EH (cell line): ENCODE measurements at regions not wholly inside any gene's neighbourhood (a gene's known extent, or its start where the extent isn't known, plus 50 kb on each side); places are given as distances from the start of the nearest gene placed in this dataset.
A peak's percentile ranks its signal among the peaks of the same experiment; 100 is the strongest.

Experiments
- DNase-seq: peaks from one replicate; pipeline ENCODE4 v3.0.0-alpha.2; 2015; ENCODE audit warnings: low read depth

DNA sequence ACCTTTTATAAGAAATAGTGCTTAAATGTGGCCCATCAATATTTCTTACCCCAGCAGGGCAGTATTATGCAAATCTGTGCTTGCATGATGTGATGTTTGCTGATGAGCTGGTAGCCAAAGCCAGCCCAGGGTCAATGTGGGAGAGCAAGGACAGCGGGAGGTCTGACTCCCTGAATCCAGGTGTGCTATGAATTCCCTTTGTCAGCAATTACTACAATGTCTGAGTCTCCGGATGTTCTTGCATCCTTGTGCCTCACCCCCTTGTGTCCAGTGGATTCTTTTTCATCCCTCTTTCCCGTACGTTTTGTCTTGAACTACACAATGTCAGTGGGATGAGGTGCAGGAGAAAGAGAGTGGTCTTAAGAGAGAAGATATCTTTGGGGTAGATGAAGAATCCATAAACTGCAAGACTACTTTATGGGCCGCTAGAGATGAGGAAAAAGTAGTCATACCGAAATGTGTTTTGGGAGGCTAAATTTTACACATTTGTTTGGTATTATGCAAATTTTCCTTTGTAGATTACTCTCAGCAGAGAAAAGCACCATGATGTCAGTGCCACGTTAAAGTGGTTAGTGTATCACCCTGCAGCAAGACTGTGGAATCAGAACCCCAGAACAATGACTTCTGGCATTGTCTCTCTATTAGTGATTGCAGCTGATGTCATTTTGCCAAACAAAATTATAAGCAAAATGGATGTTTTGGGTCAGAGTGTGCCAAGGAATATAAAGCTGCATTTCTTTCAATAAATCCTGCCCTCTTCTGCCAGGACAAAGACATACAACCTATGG lies 53.5 kb upstream of the TSHZ3 start:
- DNase-seq, result no peak

DNA sequence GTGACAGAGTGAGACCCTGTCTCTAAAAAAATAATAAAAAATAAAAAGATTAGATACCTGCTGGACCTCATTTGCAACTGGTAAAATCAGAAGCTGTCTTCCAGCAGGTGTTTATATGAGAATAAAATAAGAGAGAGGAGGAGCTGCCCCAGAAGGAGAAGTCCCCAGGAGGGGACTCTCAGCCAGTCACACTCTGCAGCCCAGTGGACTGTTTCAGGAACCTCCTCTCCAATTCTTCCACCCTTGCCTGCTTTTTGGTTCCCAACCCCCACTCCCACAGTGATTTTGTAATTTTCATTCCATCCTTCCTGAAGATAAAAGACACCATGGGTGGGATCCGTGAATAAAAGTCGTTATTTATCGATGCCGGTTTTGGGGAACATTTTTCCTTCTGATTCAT lies 56.9 kb upstream of the TSHZ3 start:
- no peak for DNase-seq

DNA sequence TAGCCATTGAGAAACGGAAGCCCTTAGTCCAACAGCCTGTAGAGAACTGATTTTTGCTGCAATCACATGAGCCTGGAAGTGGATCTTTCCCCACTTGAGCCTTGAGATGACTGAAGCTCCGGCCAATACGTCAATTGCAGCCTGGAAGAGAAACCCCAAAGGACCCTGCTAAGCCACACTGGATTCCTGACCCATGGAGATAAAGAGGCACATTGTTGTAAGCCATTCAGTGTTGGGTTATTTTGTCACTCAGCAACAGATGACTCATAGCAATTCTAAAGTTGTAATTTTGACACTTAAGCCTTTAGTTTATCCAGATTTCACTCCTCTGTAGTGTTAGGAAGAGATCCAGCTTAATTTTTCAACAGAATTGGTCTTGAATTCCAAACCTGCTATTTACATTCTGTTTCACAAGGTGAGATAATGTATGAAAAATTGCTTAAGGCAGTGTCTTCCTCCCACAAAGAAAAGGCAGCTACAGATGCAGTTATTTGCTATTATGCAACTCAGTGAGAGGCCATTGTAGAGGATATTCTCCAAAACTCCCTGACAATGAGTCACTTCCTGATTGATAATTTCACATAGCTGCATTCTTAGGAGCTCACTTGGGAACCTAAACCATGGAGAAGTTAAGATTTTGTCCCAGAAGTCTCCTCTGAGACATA lies 59.4 kb upstream of the TSHZ3 start:
- DNase-seq, result peak; percentile 77

DNA sequence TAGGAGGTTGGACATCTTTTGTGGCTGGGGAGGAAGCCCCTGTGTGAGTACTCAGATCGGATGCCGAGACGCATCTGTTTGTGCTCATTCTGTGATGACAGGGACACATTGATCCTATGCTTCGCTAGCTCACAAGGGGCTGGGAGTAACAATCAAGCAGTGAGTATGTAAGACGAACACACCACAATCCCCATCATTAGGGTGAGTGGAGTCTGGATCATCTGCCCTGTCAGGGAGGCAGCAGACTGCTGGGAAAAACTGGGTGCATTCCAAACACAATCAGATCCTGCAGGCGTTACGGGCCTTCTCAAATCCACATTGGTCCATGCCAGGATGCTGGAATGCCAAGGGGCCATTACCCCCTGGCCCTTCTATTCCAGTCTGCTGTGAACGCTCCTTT lies 64.1 kb upstream of the TSHZ3 start:
- DNase-seq, result no peak

DNA sequence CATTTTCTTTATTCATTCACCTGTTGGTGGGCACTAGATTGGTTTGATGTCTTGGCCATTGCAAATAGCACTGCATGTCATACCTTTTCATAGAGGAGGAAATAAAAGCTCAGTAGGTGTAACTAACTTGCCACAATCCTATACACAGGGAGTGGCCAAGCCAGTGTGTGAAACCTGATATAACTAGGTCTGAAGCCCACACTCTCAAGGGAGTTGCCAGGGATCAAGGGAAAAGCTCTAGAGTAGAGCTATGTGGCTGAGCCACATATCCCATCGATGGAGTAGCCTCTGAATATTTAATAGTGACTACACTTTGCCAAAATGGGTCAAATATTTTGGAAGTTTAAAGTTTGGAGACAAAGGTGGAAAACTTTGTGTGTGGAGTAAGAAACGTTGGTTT lies 66.1 kb upstream of the TSHZ3 start:
- DNase-seq, result no peak

DNA sequence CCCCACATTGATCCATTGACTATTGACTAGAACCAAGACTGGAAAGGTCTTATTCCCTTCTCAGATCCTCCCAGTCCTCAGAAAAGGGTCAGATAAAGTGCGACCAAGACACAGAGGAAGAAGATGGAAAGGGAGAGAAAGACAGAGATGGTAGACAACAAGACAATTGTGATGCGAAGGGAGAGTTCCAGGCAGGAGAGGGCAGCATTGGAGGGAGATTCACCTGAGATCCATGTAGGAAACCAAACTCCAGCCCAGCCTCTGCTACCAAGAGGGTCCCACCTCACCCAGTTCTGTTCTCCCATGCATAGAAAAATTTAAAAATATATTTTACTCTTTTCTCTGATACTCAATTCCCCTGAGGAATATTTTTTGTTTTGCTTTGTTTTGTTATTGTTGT lies 67.3 kb upstream of the TSHZ3 start:
- DNase-seq, result no peak

DNA sequence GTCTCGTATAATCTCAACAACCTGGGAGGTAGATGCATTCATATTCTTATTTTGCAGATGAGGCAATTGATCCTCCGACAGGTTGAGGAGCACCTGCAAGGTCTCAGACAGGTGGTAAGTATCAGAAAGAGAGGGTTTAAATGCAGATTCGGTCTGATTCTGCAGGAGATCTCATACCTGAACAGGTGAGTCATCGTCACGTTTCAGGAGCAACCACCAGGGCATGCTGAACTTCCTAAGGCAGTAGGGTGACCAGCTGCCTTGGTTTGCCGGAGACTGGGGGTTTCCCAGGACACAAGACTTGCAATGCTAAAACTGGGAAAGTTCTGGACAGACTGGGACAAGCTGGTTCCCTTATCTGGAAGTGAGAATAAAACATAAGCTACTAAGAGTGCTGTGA lies 68.8 kb upstream of the TSHZ3 start:
- DNase-seq, result no peak

DNA sequence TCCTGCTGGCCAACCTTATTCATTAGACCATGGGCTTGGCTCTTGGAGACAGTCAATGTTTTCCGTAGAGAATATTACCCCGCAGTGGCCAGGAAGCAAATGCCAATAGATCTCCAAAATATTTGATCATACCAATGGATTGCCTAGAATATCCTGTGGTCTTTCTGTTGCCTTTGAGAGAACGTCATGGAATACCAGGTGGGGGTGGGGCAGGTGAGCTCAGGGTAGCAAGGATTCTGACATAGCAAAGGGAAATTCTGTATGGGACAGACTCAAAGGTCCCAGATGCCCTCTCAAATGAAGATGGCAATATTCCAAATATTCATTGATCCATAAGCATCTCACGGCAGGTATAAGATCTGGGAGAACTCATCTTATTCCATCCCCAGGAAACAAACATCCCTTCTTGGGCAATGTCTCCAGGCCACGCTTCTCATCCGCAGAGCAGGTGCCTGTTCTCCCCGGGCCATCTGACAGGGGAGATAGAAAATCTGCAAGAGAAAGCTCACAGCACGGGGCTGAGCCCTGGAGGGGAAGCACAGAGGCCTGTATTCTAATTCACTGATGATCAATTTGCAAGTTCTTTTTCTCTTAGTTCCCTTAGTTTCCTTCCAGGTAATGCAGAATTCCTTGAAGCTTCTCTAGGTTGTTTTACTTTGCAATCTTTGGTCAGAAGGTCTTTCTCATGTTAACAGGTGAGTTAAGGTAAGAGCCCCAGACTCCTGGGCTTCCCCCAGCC lies 69.6 kb upstream of the TSHZ3 start:
- no peak for DNase-seq

DNA sequence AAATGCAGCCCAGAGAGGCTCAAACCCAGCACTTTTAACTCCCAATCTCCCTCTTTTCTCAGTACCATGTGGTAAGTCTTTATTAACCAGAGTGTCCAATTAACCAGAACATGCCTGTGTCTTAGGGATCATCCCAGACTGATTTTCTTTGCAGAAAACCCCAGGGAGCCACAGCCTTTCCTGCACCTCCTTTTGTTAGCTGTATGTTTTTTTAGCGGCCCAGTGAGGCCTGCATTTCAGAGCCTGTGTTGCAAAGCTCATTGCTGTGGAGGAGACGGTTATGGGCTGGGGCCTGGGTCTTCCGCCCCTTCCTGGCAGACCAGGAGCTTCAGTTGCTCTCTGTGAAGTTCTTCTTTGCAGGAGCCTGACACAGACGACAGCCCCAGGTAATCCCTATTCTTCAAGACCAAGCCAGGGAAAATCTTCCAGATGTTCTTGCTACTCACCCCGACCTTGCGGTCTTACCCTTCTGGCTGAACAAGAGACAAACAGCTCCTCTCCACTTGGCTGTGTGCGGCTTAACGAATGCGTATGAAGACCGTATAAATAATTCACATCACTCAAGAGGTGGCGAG lies 70.7 kb upstream of the TSHZ3 start:
- DNase-seq, result no peak

DNA sequence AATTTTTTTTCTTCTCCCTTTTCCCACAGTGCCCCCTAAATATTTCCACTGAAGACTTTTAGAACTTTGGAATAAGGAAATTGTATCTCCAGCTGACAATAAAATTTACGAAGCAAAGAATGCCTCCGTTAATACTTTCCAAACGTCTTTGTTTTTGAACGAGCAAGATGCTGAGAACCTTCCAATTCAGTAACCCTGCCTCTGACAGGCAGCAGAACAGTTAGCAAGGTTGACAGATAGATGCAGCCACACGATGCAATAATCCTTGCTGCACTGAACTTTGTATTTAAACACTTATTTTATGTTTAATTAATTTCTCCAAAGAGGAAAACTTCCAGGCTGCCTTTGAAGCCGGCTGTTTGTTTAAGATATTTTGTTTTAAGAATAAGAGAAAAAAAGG lies 71.8 kb upstream of the TSHZ3 start:
- DNase-seq, result no peak

DNA sequence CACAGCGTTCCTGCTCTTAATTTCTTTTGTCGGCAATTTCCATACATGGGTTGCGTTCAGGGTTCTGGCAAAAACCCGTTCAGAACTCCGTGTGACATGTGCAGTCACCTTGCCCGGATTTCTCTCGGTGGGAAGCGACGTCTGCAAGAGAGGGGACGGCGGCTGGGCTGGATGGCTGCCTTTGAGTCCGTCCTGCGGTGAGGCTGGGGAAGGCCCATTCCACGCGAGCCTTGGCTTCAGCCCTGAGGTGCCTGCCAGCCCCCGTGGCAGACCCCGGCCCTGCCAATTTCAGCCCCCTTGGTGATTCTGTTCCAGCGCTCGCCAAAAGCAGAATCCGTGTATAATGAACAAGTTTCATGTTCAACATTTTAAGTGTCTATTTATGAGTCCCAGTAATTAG lies 72.6 kb upstream of the TSHZ3 start:
- DNase-seq, result no peak

DNA sequence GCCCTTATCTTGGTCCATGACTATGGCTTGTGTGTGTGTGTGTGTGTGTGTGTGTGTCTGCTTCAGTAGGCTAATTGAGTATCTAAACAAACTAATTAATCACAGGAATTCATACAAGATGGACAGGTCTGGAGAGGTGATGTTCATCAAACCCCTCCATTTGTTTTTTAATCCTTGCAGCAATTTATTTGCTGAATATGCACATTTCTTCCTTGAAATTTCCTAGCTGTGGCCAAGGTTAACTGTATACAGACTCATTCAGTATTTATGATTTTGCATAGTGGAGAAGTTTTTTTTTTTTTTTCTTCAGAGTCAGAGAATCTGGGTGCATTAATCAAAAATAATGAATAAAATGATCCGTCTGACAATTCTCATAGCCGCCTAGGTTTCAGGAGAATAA lies 74.7 kb upstream of the TSHZ3 start:
- DNase-seq, result no peak

DNA sequence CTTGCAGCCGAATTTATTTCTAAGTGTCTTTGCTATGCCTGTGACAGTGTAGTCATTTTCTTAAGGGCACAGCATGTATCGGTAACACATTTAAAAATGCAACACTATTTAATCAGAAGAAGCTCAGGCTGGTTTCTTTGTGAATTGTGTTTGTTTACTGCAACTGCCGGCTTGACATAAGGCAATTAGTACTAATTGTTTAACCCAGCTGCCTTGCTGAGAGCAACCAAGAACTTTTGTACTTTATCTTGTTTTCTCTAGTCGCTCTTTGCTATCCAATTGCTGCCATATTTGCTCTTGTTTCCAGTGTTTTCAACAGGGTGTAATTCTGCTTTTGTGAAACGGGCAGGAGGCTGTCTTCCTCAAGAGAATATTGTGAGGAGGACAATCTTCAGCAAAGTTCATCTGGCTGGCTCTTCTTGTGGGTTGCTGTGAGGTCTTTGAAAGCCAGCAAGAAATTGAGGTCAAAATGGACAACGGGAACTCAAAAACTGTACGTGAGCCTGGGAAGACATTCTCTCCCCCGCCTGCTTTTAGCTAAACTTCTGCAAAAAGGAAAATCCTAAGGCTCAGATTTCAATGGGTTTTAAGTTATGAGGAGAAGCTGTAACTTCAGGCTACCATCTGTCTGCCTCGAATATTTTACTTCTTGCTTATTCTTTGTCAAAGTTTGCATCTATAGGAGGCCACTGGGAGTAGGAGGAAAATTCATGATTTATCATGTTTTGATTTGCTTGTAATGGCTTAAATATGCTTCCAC lies 75.8 kb upstream of the TSHZ3 start:
- no peak for DNase-seq

DNA sequence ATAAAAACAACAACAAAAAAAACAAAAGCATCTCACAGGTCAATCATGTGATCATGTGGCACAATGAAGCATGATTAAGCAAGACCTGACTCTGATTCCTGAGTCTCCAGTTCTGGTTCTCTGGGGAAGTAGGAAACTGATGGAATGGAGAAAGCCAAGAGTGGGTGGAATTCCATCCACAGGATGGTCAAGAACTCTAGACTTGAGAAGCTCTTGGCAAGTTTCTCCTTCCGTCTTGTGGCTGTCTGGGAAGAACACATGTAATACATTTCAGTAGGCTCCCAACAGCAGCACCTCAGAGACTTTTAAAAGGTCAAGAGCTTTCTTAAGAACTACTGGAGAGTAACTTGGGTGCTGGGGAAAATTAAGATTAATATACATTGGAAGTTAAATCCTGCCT lies 78.6 kb upstream of the TSHZ3 start:
- no peak for DNase-seq

DNA sequence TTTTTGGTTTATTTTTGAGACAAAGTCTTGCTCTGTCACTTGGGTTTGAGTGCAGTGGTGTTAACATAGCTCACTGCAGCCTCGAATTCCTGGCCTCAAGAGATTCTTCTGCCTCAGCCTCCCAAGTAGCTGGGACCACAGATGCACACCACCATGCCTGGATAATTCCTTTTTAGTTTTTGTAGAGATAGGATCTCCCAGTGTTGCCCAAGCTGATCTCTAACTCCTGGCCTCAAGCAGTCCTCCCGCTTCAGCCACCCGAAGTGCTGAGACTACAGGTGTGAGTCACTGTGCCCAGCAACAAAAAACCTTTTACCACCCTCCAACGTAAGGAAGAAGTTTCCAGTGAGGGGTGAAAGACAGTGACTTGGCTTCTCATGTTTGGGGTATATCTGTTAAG lies 81.1 kb upstream of the TSHZ3 start:
- no peak for DNase-seq

DNA sequence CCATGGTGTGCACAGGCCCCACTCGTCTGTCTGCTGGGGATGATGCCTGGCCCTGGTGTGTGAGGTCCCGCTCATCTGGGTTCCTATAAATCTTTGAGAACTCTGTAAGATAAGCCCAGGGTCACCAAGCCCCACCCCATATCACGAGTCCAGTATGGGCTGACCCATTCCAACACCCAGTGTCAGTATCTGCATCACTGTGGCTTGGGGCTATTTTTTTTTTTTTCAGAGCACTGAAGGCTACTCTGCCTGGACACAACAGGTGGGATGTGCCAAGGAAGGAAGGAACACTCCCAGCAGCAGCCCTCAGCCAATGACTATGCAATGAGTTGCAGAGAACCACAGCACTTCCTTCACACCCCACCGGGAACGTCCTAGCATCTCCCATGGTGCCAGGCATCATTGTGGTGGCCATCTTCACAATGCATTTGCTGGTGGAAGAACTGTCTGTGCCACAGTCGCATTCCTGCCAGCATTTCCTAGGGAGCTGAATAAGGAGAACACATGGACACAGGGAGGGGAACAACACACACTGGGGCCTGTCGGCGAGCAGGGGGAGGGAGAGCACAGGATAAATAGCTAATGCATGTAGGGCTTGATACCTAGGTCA lies 83.1 kb upstream of the TSHZ3 start:
- no peak for DNase-seq

DNA sequence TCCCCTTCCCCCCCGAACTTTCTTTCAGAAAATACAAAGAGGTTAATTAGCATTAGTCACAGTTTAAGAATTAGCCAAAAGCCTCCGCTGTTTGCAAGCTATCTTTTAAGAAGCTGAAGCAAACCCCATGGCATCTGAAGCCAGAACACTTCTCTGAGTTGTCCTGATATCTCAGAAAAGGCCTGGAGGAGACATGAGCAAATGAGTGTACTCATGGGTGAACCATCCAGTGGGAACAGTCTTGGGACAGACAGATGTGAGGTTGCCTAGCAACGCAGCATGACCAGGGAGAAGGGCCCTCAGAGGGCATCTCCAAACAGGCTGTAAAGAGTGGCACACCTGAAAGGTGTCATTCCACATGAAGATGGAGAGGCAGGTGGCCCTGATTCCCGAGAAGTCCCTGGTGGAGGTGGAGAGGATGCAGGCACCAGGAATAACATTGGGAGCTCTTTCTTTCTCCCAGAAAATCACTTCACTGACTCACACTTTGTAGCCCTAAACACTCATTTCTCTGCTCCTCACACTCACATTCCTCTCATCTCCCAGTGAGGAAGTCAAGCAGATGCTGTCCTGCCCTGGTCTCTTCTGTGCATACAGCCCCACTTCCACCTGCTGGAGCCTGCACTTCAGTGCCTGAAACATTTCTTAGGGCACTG lies 87.0 kb upstream of the TSHZ3 start:
- peak; percentile 34 for DNase-seq

DNA sequence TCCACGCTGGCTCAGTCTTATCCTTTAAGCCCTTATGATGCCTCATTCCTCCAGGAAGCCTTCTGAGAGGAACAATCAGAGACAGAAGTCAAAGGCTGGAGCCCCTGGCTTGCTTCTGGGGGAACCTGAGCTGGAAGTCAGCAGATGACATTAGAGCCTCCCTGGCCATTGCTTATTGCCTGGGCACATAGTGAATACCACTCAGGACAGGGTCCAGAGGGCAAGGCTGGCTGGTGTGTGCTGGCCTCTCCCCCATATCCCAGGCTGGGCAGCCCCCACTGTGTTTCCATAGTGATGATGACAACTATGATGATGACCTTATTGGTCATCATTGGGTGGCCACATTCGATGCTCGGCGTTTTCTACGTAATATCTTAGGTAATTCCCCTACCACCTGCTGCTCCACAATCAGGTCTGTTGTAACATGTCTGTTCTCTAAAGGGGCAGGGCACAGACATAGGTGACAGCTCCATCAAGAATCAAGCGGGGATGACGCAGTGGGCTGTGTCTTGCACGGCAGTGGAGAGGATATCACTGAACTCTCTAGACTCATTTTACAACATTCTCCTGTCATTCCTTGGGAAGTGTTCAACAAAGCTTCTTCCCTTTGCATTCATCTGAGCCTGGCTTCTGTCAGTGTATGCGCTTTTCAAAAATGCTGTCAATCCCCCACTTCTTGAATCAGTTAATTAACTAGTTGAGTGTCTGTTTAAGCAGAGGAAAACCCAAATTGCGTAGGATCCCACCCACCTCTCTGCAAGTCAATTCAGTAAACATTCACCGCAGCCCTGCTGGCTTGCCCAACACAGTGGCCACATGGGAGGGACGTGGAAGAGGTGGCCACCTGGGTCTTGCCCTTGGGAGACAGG lies 89.4 kb upstream of the TSHZ3 start:
- no peak for DNase-seq

DNA sequence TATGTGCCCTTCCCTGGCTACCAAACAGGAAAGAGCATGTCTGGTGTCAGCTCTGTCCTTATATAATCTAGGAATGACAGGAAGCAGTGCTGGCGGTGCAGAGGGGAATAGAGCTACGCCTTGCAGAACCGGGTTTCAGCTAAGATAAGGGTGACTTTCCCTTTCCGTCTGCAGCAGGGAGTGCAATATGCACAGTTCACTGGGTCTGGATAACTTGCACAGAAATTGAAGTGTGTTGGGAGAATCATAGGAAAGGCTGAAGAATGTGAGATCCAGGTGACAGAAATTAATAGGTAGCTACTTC lies 90.0 kb upstream of the TSHZ3 start:
- DNase-seq, result no peak

DNA sequence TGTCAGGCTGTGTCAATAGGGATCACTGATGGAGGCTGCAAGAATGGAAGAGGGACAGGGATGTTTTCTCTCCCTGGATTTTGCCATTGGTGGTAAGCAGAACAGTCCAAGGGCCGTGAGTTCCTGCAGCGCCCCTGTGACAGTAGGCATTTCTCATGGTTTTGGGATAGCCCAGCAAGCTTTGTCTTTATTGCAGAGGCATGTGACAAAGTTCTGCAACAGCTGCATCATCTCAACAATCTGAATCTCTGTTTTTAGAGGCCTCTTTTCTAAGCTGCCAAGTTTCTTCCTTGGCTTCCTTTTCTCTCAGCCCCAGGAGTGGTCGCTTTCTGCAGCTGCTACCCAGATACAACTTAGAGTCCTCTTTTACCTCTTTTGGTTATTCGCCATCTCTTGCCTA lies 95.7 kb upstream of the TSHZ3 start:
- DNase-seq, result no peak
